ENCODE measurements at regions not wholly inside any gene's neighbourhood (a gene's known extent, or its start where the extent isn't known, plus 50 kb on each side); places are given as distances from the start of the nearest gene placed in this dataset.
"Not testable (repeated sequence)": the region's sequence is repeated elsewhere in the genome, so short reads cannot be mapped to it uniquely, and the experiment has no call there.

GRCh38 chr12:91467686-91468085 is 285.1 kb upstream of the DCN start:
- Histone ChIP-seq H3K4me1 (no peaks in the 10 kb centered on the region), H3K36me3 (no peaks in the 10 kb centered on the region), H3K27me3 (no peaks in the 10 kb centered on the region), H3K9me3 (no peaks in the 10 kb centered on the region), H3K9ac (ENCODE audit: low read depth in 2 of 2, low read length in 2 of 2) (no peak overlapping the region), H3K4me3 (no peak overlapping the region), H3K27ac (no peak overlapping the region)
- intact Hi-C loops (cut with DNase I), result no loop called here
- no peak for TF ChIP-seq CTCF (IDR thresholded peaks at IDR 0.05)
- DNase-seq, result no peak

GRCh38 chr12:91461061-91461460 is 278.4 kb upstream of the DCN start:
- no peaks in the 10 kb centered on the region for H3K4me1 ChIP-seq
- no peaks in the 10 kb centered on the region for H3K9me3 ChIP-seq
- no peak overlapping the region for H3K4me3 ChIP-seq
- intact Hi-C loops (cut with DNase I), result no loop called here
- TF ChIP-seq CTCF (IDR thresholded peaks at IDR 0.05), result no peak
- DNase-seq, result no peak
- H3K36me3 ChIP-seq, result no peaks in the 10 kb centered on the region
- no peak overlapping the region for H3K27ac ChIP-seq
- H3K27me3 ChIP-seq, result no peaks in the 10 kb centered on the region
- no peak overlapping the region for H3K9ac ChIP-seq (ENCODE audit: low read depth in 2 of 2, low read length in 2 of 2)

- intact Hi-C loops (cut with DNase I), result no loop called here
- Histone ChIP-seq H3K27ac (no peak overlapping the region), H3K4me3 (no peak overlapping the region), H3K4me1 (no peaks in the 10 kb centered on the region), H3K9ac (ENCODE audit: low read depth in 2 of 2, low read length in 2 of 2) (no peak overlapping the region), H3K27me3 (no peaks in the 10 kb centered on the region), H3K36me3 (no peaks in the 10 kb centered on the region), H3K9me3 (no peaks in the 10 kb centered on the region)
- TF ChIP-seq CTCF (IDR thresholded peaks at IDR 0.05), result no peak
- DNase-seq, result peak; percentile 17
These were observed 277.9 kb upstream of the DCN start for GRCh38 chr12:91460469-91460868.

GRCh38 chr12:91455321-91455720 is 272.7 kb upstream of the DCN start:
- H3K27ac ChIP-seq, result no peak overlapping the region
- no peaks in the 10 kb centered on the region for H3K9me3 ChIP-seq
- no peaks in the 10 kb centered on the region for H3K4me1 ChIP-seq
- intact Hi-C loops (cut with DNase I), result no loop called here
- no peak overlapping the region for H3K9ac ChIP-seq (ENCODE audit: low read depth in 2 of 2, low read length in 2 of 2)
- no peak overlapping the region for H3K4me3 ChIP-seq
- no peaks in the 10 kb centered on the region for H3K27me3 ChIP-seq
- H3K36me3 ChIP-seq, result no peaks in the 10 kb centered on the region
- TF ChIP-seq CTCF (IDR thresholded peaks at IDR 0.05), result no peak
- DNase-seq, result no peak

- no peak overlapping the region for H3K27ac ChIP-seq
- no peak overlapping the region for H3K9ac ChIP-seq (ENCODE audit: low read depth in 2 of 2, low read length in 2 of 2)
- H3K36me3 ChIP-seq, result no peaks in the 10 kb centered on the region
- no peak for DNase-seq
- H3K4me1 ChIP-seq, result no peaks in the 10 kb centered on the region
- H3K27me3 ChIP-seq, result no peaks in the 10 kb centered on the region
- H3K9me3 ChIP-seq, result no peaks in the 10 kb centered on the region
- no peak overlapping the region for H3K4me3 ChIP-seq
- TF ChIP-seq CTCF (IDR thresholded peaks at IDR 0.05), result no peak
- intact Hi-C loops (cut with DNase I), result no loop called here
These were observed 271.6 kb upstream of the DCN start for GRCh38 chr12:91454179-91454578.

- H3K9ac ChIP-seq (ENCODE audit: low read depth in 2 of 2, low read length in 2 of 2); H3K27me3 ChIP-seq; H3K27ac ChIP-seq; H3K4me1 ChIP-seq; DNase-seq; H3K4me3 ChIP-seq; intact Hi-C loops (cut with DNase I); H3K9me3 ChIP-seq; H3K36me3 ChIP-seq: not testable (repeated sequence)
These were observed 269.8 kb upstream of the DCN start for GRCh38 chr12:91452464-91452863.

Data from colonic mucosa (tissue), 4 donors.